C4-2B (cell line): ENCODE measurements at regions not wholly inside any gene's neighbourhood (a gene's known extent, or its start where the extent isn't known, plus 50 kb on each side); places are given as distances from the start of the nearest gene placed in this dataset.

ENCODE experiments used
- ZFX ChIP-seq: fragments of 450-650 bp; IDR thresholded peaks from 2 replicates; pipeline ENCODE4 v1.6.1; 2017
- TF ChIP-seq, protein P1 (sequence below): fragments of 450-650 bp; conservative IDR thresholded peaks from 2 replicates; pipeline ENCODE4 v1.5.1; 2017; ENCODE audit warnings: mild to moderate bottlenecking

DNA sequence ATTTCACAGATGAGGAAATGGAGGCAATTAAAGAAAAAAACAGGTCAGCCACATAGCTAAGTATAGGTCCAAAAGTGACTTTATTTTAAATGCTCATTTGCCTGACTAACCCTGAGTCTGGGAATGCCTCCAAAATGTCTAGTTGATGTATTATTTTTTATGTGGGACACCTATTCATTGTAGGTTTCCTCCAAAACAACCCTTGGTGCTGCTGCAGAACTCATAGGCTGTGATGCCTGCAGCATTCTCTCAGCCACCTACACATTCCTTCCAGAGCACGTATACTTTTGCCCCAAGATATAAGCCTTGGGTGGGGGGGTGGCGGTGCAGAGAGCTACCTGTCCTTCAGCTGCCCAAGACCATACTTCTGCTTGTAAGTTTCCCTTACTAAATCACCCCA lies 77.4 kb downstream of the MSX2 start:
- TF ChIP-seq, protein P1, sequence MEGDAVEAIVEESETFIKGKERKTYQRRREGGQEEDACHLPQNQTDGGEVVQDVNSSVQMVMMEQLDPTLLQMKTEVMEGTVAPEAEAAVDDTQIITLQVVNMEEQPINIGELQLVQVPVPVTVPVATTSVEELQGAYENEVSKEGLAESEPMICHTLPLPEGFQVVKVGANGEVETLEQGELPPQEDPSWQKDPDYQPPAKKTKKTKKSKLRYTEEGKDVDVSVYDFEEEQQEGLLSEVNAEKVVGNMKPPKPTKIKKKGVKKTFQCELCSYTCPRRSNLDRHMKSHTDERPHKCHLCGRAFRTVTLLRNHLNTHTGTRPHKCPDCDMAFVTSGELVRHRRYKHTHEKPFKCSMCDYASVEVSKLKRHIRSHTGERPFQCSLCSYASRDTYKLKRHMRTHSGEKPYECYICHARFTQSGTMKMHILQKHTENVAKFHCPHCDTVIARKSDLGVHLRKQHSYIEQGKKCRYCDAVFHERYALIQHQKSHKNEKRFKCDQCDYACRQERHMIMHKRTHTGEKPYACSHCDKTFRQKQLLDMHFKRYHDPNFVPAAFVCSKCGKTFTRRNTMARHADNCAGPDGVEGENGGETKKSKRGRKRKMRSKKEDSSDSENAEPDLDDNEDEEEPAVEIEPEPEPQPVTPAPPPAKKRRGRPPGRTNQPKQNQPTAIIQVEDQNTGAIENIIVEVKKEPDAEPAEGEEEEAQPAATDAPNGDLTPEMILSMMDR: no peak
- no peak for TF ChIP-seq ZFX
